ENCODE measurements at regions not wholly inside any gene's neighbourhood (a gene's known extent, or its start where the extent isn't known, plus 50 kb on each side); places are given as distances from the start of the nearest gene placed in this dataset.

DNA sequence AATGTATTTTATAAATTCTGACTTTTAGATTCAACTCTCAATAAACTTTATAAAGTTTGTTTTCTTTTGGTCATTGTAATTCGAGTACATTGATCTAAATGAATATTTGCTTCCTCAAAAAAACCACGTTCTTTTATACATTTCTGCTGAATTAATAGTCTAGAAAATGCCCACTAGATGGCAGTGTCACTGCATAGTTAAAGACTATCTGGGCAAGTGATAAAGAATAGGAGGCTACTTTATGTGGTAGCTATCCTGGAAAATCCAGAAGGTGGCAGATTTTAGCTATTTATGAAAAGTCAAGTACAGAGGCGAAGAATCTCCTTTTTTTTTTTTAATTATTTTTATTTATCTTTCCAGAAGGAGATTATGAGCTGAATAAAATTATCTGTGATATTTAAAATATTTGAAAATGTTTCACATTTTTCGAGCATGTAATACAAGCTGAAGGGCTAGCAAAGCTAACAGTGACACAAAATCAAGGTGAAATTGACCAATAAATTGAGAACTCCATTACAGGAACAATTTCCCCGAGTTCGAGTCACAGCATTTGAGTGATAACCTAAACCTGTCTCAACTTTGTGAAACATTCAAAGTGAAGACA is 221.8 kb downstream of the OLFM4 start:
- no CpG with 5 or more reads among the region's 6 CpGs for WGBS (ENCODE audit: insufficient coverage)

DNA sequence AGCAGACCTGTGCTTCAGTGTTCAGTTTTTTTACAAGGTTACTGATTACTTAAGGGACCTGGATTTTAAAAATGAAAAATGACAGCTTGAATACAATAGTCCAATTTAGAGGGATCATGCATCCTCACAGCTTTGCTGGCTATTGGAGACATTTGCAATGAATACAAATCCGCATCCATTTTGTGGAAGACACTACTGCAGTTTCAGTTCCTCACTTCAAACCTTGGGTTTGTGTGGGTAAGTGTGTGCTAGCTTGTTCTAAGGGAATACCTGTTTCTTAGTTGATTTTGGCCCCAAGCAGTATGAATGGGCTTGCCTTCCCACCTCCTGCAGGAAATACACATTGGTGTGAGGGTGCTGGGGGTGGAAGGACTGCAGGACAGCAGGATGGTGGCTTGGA is 222.4 kb downstream of the OLFM4 start:
- 63% methylated on average over 1 of the region's 1 CpG for WGBS (ENCODE audit: insufficient coverage)
- no peaks in the 10 kb centered on the region for H3K4me1 Mint-ChIP-seq

More for the DNA sequence above, 221.8 kb downstream of the OLFM4 start:
- CTCF ChIA-PET, result interaction anchor here (0.6 to 1.5 kb wide), 9 partner anchors 10 to 66 kb away, joined by 3 to 6 read pairs (median 3); no protein-coding TSS in a partner anchor
- no peak for ATAC-seq (replicated peaks in 1 of 4)
- no peak overlapping the region for H3K4me3 Mint-ChIP-seq
- no peaks in the 10 kb centered on the region for H3K9me3 Mint-ChIP-seq
- POLR2A ChIA-PET, result no interaction called here
- no peaks in the 10 kb centered on the region for H3K27me3 ChIP-seq (replicated peaks in 1 of 2; ENCODE audit: control insufficient read depth in 2 of 2, extremely low read depth in 1 of 2, insufficient read depth in 2 of 2, low read length in 1 of 2)
- no peaks in the 10 kb centered on the region for H3K36me3 ChIP-seq (ENCODE audit: control insufficient read depth in 2 of 2, extremely low read depth in 1 of 2, insufficient read depth in 1 of 2, low read length in 1 of 2)
- no peaks in the 10 kb centered on the region for H3K36me3 Mint-ChIP-seq
- H3K4me1 Mint-ChIP-seq, result no peaks in the 10 kb centered on the region
- peak in 2 of 35 experiments; percentile 5 to 58 for DNase-seq
- H3K27ac ChIP-seq (ENCODE audit: low read length), result no peak overlapping the region
- H3K9me3 ChIP-seq, result no peaks in the 10 kb centered on the region
- H3K27ac Mint-ChIP-seq, result no peak overlapping the region
- H3K4me1 ChIP-seq (ENCODE audit: control insufficient read depth in 1 of 2, extremely low read depth in 1 of 2, insufficient read depth in 2 of 2, low read length in 2 of 2), result no peaks in the 10 kb centered on the region
- peaks cover 0 to 8% of the 10 kb centered on the region in 2 donors for H3K27me3 Mint-ChIP-seq
- no peak overlapping the region for H3K4me3 ChIP-seq (ENCODE audit: control insufficient read depth in 1 of 2, extremely low read depth in 1 of 2, low read length in 1 of 2)

DNA sequence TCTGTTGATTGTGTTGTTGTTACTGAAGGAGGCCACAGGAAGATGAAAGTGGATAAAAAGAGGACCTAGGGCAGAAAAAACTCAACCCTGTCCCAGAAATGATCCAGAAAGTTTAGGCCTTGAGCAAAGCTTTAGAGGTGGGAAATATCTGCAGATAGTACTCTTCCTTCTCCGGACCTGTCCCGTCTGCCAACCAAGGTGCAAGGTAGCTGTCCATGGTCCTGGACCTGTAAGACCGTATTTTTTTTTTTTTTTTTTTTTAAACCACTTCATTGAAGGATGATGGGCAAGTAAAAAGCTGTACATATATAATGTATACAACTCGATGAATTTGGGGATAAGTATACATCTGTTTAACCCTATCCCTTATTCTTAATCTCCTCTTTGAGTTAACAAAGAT is 225.9 kb downstream of the OLFM4 start:
- no peak for DNase-seq

More for the DNA sequence above, 222.4 kb downstream of the OLFM4 start:
- H3K27me3 ChIP-seq (replicated peaks in 1 of 2; ENCODE audit: control insufficient read depth in 2 of 2, extremely low read depth in 1 of 2, insufficient read depth in 2 of 2, low read length in 1 of 2), result no peaks in the 10 kb centered on the region
- no peaks in the 10 kb centered on the region for H3K9me3 ChIP-seq
- no peaks in the 10 kb centered on the region for H3K4me1 ChIP-seq (ENCODE audit: control insufficient read depth in 1 of 2, extremely low read depth in 1 of 2, insufficient read depth in 2 of 2, low read length in 2 of 2)
- CTCF ChIA-PET, result interaction anchor here (0.7 to 1.5 kb wide), 6 partner anchors 11 to 40 kb away, joined by 3 to 6 read pairs (median 4); no protein-coding TSS in a partner anchor
- DNase-seq (no peak), ATAC-seq (replicated peaks in 1 of 4) (no peak)
- no peak overlapping the region for H3K4me3 ChIP-seq (ENCODE audit: control insufficient read depth in 1 of 2, extremely low read depth in 1 of 2, low read length in 1 of 2)
- Mint-ChIP-seq H3K27ac (no peak overlapping the region), H3K36me3 (no peaks in the 10 kb centered on the region), H3K27me3 (peaks cover 0 to 2% of the 10 kb centered on the region in 2 donors), H3K9me3 (no peaks in the 10 kb centered on the region), H3K4me3 (no peak overlapping the region)
- no peak overlapping the region for H3K27ac ChIP-seq (ENCODE audit: low read length)
- POLR2A ChIA-PET, result no interaction called here
- no peaks in the 10 kb centered on the region for H3K36me3 ChIP-seq (ENCODE audit: control insufficient read depth in 2 of 2, extremely low read depth in 1 of 2, insufficient read depth in 1 of 2, low read length in 1 of 2)

DNA sequence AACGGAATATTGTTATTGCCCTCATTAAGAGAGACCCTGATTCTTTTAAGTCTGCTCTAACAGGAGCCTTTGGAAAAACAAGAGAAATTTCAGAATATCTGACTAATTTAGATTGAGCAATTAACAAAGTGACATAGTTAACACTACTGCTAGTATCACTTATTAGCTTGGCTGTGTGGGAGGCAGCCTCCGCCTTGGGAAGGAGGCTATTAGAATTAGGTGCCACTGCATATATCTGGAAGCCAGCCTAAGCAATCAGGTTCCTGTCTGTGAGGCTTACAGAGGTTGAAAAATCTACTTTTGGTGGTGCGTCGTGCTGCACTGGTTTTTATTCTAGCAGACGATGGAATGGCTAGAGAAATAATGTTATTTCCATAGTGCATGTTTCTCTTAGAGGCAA is 227.2 kb downstream of the OLFM4 start:
- no peaks in the 10 kb centered on the region for H3K4me1 Mint-ChIP-seq
- H3K4me3 Mint-ChIP-seq, result no peak overlapping the region
- no peak overlapping the region for H3K27ac Mint-ChIP-seq
- H3K36me3 Mint-ChIP-seq, result no peaks in the 10 kb centered on the region
- WGBS (ENCODE audit: insufficient coverage), result 74% methylated on average over 4 of the region's 5 CpGs
- no peak for DNase-seq
- Histone ChIP-seq H3K27ac (ENCODE audit: low read length) (no peak overlapping the region), H3K4me1 (ENCODE audit: control insufficient read depth in 1 of 2, extremely low read depth in 1 of 2, insufficient read depth in 2 of 2, low read length in 2 of 2) (no peaks in the 10 kb centered on the region), H3K36me3 (ENCODE audit: control insufficient read depth in 2 of 2, extremely low read depth in 1 of 2, insufficient read depth in 1 of 2, low read length in 1 of 2) (no peaks in the 10 kb centered on the region), H3K27me3 (replicated peaks in 1 of 2; ENCODE audit: control insufficient read depth in 2 of 2, extremely low read depth in 1 of 2, insufficient read depth in 2 of 2, low read length in 1 of 2) (peaks cover 0 to 3% of the 10 kb centered on the region in 2 experiments), H3K9me3 (no peaks in the 10 kb centered on the region), H3K4me3 (ENCODE audit: control insufficient read depth in 1 of 2, extremely low read depth in 1 of 2, low read length in 1 of 2) (no peak overlapping the region)
- CTCF ChIA-PET, result no interaction called here
- POLR2A ChIA-PET, result interaction anchor here in 1 of 2 donors (0.6 kb wide), 1 partner anchor 90 kb away, joined by 3 read pairs; no protein-coding TSS in a partner anchor
- H3K9me3 Mint-ChIP-seq, result no peaks in the 10 kb centered on the region
- peaks cover 0 to 3% of the 10 kb centered on the region in 2 donors for H3K27me3 Mint-ChIP-seq
- ATAC-seq (replicated peaks in 1 of 4), result no peak

More for the DNA sequence above, 225.9 kb downstream of the OLFM4 start:
- ChIA-PET POLR2A (interaction anchor here in 1 of 2 donors (0.6 kb wide), 1 partner anchor 232 kb away, joined by 3 read pairs; no protein-coding TSS in a partner anchor), CTCF (interaction anchor here in 1 of 2 donors (0.6 kb wide), 1 partner anchor 315 kb away, joined by 4 read pairs; no protein-coding TSS in a partner anchor)
- no peaks in the 10 kb centered on the region for H3K9me3 ChIP-seq
- no CpG with 5 or more reads among the region's 4 CpGs for WGBS (ENCODE audit: insufficient coverage)
- H3K27ac Mint-ChIP-seq, result no peak overlapping the region
- H3K9me3 Mint-ChIP-seq, result no peaks in the 10 kb centered on the region
- H3K4me3 Mint-ChIP-seq, result no peak overlapping the region
- H3K4me1 ChIP-seq (ENCODE audit: control insufficient read depth in 1 of 2, extremely low read depth in 1 of 2, insufficient read depth in 2 of 2, low read length in 2 of 2), result no peaks in the 10 kb centered on the region
- ATAC-seq (replicated peaks in 1 of 4), result no peak
- no peak overlapping the region for H3K4me3 ChIP-seq (ENCODE audit: control insufficient read depth in 1 of 2, extremely low read depth in 1 of 2, low read length in 1 of 2)
- H3K27me3 Mint-ChIP-seq, result peaks cover 0 to 3% of the 10 kb centered on the region in 2 donors
- no peak overlapping the region for H3K27ac ChIP-seq (ENCODE audit: low read length)
- H3K4me1 Mint-ChIP-seq, result no peaks in the 10 kb centered on the region
- no peaks in the 10 kb centered on the region for H3K36me3 Mint-ChIP-seq
- H3K27me3 ChIP-seq (replicated peaks in 1 of 2; ENCODE audit: control insufficient read depth in 2 of 2, extremely low read depth in 1 of 2, insufficient read depth in 2 of 2, low read length in 1 of 2), result peaks cover 0 to 3% of the 10 kb centered on the region in 2 experiments
- no peaks in the 10 kb centered on the region for H3K36me3 ChIP-seq (ENCODE audit: control insufficient read depth in 2 of 2, extremely low read depth in 1 of 2, insufficient read depth in 1 of 2, low read length in 1 of 2)

DNA sequence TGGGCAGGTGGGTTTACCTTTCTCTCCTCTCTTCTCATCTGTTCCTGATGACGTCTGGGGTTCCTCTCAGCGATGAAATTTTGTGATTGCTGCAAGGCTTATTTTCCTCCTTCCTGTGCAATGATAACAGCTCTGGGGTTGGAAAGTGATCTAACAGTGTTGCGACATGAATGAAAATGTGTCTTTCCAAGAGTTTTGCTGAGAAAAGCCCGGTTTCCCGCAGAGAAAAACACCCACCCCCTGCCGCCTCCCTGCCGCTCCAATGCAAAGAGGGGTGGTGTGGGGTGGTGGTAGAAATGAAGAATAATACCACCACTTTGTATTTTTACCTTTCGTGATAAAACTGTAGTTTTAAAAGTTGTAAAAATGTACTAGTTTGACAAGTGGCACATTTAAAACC is 232.0 kb downstream of the OLFM4 start:
- peaks cover 0 to 3% of the 10 kb centered on the region in 2 donors for H3K27me3 Mint-ChIP-seq
- ATAC-seq (replicated peaks in 1 of 4) (no peak), DNase-seq (no peak)
- ChIA-PET CTCF (interaction anchor here in 1 of 2 donors (1.4 kb wide), 1 partner anchor 10 kb away, joined by 5 read pairs; no protein-coding TSS in a partner anchor), POLR2A (no interaction called here)
- no peak overlapping the region for H3K27ac Mint-ChIP-seq
- Histone ChIP-seq H3K4me3 (ENCODE audit: control insufficient read depth in 1 of 2, extremely low read depth in 1 of 2, low read length in 1 of 2) (no peak overlapping the region), H3K27ac (ENCODE audit: low read length) (no peak overlapping the region), H3K4me1 (ENCODE audit: control insufficient read depth in 1 of 2, extremely low read depth in 1 of 2, insufficient read depth in 2 of 2, low read length in 2 of 2) (no peaks in the 10 kb centered on the region), H3K27me3 (replicated peaks in 1 of 2; ENCODE audit: control insufficient read depth in 2 of 2, extremely low read depth in 1 of 2, insufficient read depth in 2 of 2, low read length in 1 of 2) (peaks cover 0 to 3% of the 10 kb centered on the region in 2 experiments), H3K9me3 (no peaks in the 10 kb centered on the region), H3K36me3 (ENCODE audit: control insufficient read depth in 2 of 2, extremely low read depth in 1 of 2, insufficient read depth in 1 of 2, low read length in 1 of 2) (no peaks in the 10 kb centered on the region)
- H3K4me3 Mint-ChIP-seq, result no peak overlapping the region
- H3K4me1 Mint-ChIP-seq, result no peaks in the 10 kb centered on the region
- H3K9me3 Mint-ChIP-seq, result no peaks in the 10 kb centered on the region
- no CpG with 5 or more reads among the region's 8 CpGs for WGBS (ENCODE audit: insufficient coverage)
- H3K36me3 Mint-ChIP-seq, result no peaks in the 10 kb centered on the region

DNA sequence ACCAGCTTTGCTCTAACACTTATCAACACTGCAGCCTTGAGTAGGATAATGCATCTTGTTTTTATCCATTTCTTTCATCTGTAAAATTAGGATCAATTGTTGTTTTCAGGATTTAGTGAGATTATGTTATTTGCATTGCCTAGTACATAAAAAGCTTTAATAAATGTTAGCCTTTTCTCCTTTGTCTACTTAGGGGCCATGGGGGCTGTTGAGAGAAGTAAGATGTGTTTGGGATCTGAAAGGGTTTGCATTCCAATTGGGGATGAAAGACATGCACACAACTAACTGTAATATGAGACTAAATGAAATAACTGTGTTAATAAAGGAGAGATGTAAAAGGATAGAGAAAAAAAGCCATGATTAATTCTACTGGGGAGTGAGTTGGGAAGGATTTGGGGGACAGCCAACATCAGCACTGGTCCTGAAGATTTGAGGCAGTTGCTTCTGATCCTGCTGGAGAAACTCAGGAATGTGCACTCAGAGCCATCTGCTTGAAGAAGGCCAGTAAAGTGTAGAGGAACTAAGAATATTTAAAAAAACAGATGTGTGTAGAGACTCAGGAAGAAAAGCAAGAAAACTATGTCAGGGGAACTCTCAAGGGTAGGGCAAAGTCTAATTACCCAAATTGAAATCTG is 236.3 kb downstream of the OLFM4 start:
- ChIA-PET CTCF (no interaction called here), POLR2A (no interaction called here)
- no peaks in the 10 kb centered on the region for H3K36me3 ChIP-seq (ENCODE audit: control insufficient read depth in 2 of 2, extremely low read depth in 1 of 2, insufficient read depth in 1 of 2, low read length in 1 of 2)
- no peaks in the 10 kb centered on the region for H3K27me3 Mint-ChIP-seq
- DNase-seq, result no peak
- H3K27me3 ChIP-seq (replicated peaks in 1 of 2; ENCODE audit: control insufficient read depth in 2 of 2, extremely low read depth in 1 of 2, insufficient read depth in 2 of 2, low read length in 1 of 2), result no peaks in the 10 kb centered on the region
- H3K4me3 Mint-ChIP-seq, result no peak overlapping the region
- no peak overlapping the region for H3K4me3 ChIP-seq (ENCODE audit: control insufficient read depth in 1 of 2, extremely low read depth in 1 of 2, low read length in 1 of 2)
- H3K9me3 ChIP-seq, result no peaks in the 10 kb centered on the region
- no peaks in the 10 kb centered on the region for H3K36me3 Mint-ChIP-seq
- no peaks in the 10 kb centered on the region for H3K4me1 Mint-ChIP-seq
- no peak overlapping the region for H3K27ac Mint-ChIP-seq
- no peak overlapping the region for H3K27ac ChIP-seq (ENCODE audit: low read length)
- no peaks in the 10 kb centered on the region for H3K4me1 ChIP-seq (ENCODE audit: control insufficient read depth in 1 of 2, extremely low read depth in 1 of 2, insufficient read depth in 2 of 2, low read length in 2 of 2)
- ATAC-seq (replicated peaks in 1 of 4), result no peak
- H3K9me3 Mint-ChIP-seq, result peaks cover 0 to 7% (median 3%) of the 10 kb centered on the region in 3 donors

Measured in T-cell (primary cell).